Liver (tissue), 8 donors: ENCODE measurements at regions not wholly inside any gene's neighbourhood (a gene's known extent, or its start where the extent isn't known, plus 50 kb on each side); places are given as distances from the start of the nearest gene placed in this dataset.

ENCODE experiments used
- DNase-seq: peaks from one replicate; pipeline ENCODE4 v3.0.0-alpha.2; 2017; ENCODE audit warnings: low spot score
- H3K27ac ChIP-seq, 2 donors: one replicate each; pipeline ENCODE4 v1.7.0; 2013; ENCODE audit warnings: inconsistent platforms in 2 of 2, low read length in 2 of 2, control low read depth in 1 of 2, low read depth in 1 of 2, mild to moderate bottlenecking in 1 of 2
- H3K27me3 ChIP-seq, 4 donors: one replicate each; pipeline versions ENCODE4 v1.6.1 to v1.7.0; 2013; ENCODE audit warnings: low read length in 3 of 4, inconsistent platforms in 1 of 4, mild to moderate bottlenecking in 1 of 4, moderate library complexity in 1 of 4; ENCODE audit not compliant: control insufficient read depth in 4 of 4, insufficient read depth in 4 of 4
- H3K36me3 ChIP-seq, 4 donors: one replicate each; pipeline versions ENCODE4 v1.6.1 to v1.7.0; 2013; ENCODE audit warnings: low read length in 3 of 4, mild to moderate bottlenecking in 3 of 4, low read depth in 1 of 4, moderate library complexity in 1 of 4; ENCODE audit not compliant: control insufficient read depth in 4 of 4, insufficient read depth in 3 of 4
- H3K4me1 ChIP-seq, 4 donors: one replicate each; pipeline versions ENCODE4 v1.6.1 to v1.7.0; 2013; ENCODE audit warnings: low read length in 3 of 4, mild to moderate bottlenecking in 3 of 4, moderate library complexity in 1 of 4; ENCODE audit not compliant: control insufficient read depth in 4 of 4, insufficient read depth in 4 of 4
- H3K4me3 ChIP-seq, 3 donors: one replicate each; pipeline versions ENCODE4 v1.6.1 to v1.7.0; 2013; ENCODE audit warnings: low read length in 3 of 3, control low read depth in 1 of 3, low read depth in 1 of 3, mild to moderate bottlenecking in 1 of 3
- H3K9ac ChIP-seq, 2 donors: one replicate each; pipeline ENCODE4 v1.7.0; 2013; ENCODE audit warnings: low read length in 2 of 2, mild to moderate bottlenecking in 2 of 2, moderate library complexity in 2 of 2, control low read depth in 1 of 2, low read depth in 1 of 2
- H3K9me3 ChIP-seq, 4 donors: one replicate each; pipeline versions ENCODE4 v1.6.1 to v1.7.0; 2013; ENCODE audit warnings: low read length in 3 of 4; ENCODE audit not compliant: control insufficient read depth in 4 of 4
- EGR1 ChIP-seq, 2 donors: IDR thresholded peaks; 2 replicates each; pipeline ENCODE4 v1.6.1; 2016 to 2018; ENCODE audit warnings: antibody characterized with exemption in 2 of 2, low read depth in 2 of 2
- FOXA1 ChIP-seq: IDR thresholded peaks from 2 replicates; pipeline ENCODE4 v1.6.1; 2016; ENCODE audit warnings: antibody characterized with exemption
- FOXA2 ChIP-seq: IDR thresholded peaks from 2 replicates; pipeline ENCODE4 v1.6.1; 2016; ENCODE audit warnings: antibody characterized with exemption
- GABPA ChIP-seq, 2 donors: IDR thresholded peaks in 1 of 2; conservative IDR thresholded peaks in 1 of 2; 2 replicates each; pipeline ENCODE4 v1.6.1; 2016; ENCODE audit warnings: antibody characterized with exemption in 2 of 2, mild to moderate bottlenecking in 1 of 2, moderate library complexity in 1 of 2
- HNF4A ChIP-seq, 2 donors: conservative IDR thresholded peaks; 2 replicates each; pipeline ENCODE4 v1.6.1; 2016; ENCODE audit warnings: antibody characterized with exemption in 2 of 2, mild to moderate bottlenecking in 2 of 2
- HNF4G ChIP-seq: IDR thresholded peaks from 2 replicates; pipeline ENCODE4 v1.6.1; 2016; ENCODE audit warnings: antibody characterized with exemption
- JUND ChIP-seq, 2 donors: IDR thresholded peaks; 2 replicates each; pipeline ENCODE4 v1.6.1; 2016; ENCODE audit warnings: antibody characterized with exemption in 2 of 2
- MAX ChIP-seq: IDR thresholded peaks from 2 replicates; pipeline ENCODE4 v1.6.1; 2016; ENCODE audit warnings: antibody characterized with exemption
- NR2F2 ChIP-seq: IDR thresholded peaks from 2 replicates; pipeline ENCODE4 v1.6.1; 2016; ENCODE audit warnings: antibody characterized with exemption
- RAD21 ChIP-seq, 2 donors: IDR thresholded peaks; 2 replicates each; pipeline ENCODE4 v1.6.1; 2016; ENCODE audit warnings: antibody characterized with exemption in 2 of 2, mild to moderate bottlenecking in 2 of 2
- REST ChIP-seq: IDR thresholded peaks from 2 replicates; pipeline ENCODE4 v1.6.1; 2016; ENCODE audit warnings: antibody characterized with exemption, mild to moderate bottlenecking
- RXRA ChIP-seq, 2 donors: IDR thresholded peaks; 2 replicates each; pipeline ENCODE4 v1.6.1; 2017 to 2018; ENCODE audit warnings: antibody characterized with exemption in 2 of 2, mild to moderate bottlenecking in 1 of 2
- SP1 ChIP-seq: IDR thresholded peaks from 2 replicates; pipeline ENCODE4 v1.6.1; 2018; ENCODE audit warnings: antibody characterized with exemption, mild to moderate bottlenecking
- TAF1 ChIP-seq: conservative IDR thresholded peaks from 2 replicates; pipeline ENCODE4 v1.6.1; 2016; ENCODE audit warnings: antibody characterized with exemption, mild to moderate bottlenecking
- YY1 ChIP-seq: IDR thresholded peaks from 2 replicates; pipeline ENCODE4 v1.6.1; 2016; ENCODE audit warnings: antibody characterized with exemption, mild to moderate bottlenecking
- WGBS: extraction: QIAGEN DNeasy Blood & Tissue Kit; methylation state at CpG from one replicate; pipeline ENCODE4 v1.1.7; 2013; 5-methylcytosine and 5-hydroxymethylcytosine counted together
- TF ChIP-seq, protein P1 (sequence below): IDR thresholded peaks from 2 replicates; pipeline ENCODE4 v1.6.1; 2016; ENCODE audit warnings: antibody characterized with exemption
- TF ChIP-seq, protein P2 (sequence below): IDR thresholded peaks from 2 replicates; pipeline ENCODE4 v1.6.1; 2016; ENCODE audit warnings: antibody characterized with exemption
- TF ChIP-seq, protein P3 (sequence below): fragments of 150-350 bp; IDR thresholded peaks from 2 replicates; pipeline ENCODE4 v1.5.1; 2017; ENCODE audit warnings: improper control_type of control experiment, low read depth, low read length; ENCODE audit not compliant: missing input control
- donor health status: healthy.
- donor health status: healthy.
- donor health status: healthy.
- donor health status: healthy.
- donor health status: healthy.

DNA sequence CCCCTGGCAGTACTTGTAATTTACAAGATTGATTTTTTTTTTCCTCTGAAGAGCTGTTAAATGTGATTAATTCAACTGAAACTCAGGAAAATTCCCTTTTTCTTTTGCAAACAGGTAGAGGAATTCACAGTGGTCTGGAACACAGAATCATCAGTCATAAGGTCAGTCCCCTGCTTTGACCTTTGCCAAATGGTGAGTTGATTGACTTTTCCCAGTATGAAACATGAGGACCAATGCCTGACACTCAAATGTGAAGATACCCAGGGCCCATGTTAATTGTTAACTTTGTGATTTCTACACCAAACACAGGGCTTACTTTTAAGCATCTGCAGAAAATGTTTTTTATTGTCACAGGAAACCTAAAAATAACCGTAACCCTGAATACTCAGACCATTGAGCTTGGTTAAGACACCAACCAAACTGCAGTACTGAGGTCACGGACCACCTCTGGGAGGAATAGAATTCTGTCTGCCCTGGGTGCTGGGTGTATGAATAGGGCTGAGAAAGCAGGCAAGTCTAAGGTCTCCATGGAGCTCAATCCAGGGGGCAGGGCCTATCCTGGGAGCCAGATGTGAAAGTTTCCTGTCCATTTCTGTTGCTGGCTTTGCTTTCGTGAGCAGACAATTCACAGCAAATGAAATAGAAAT is 192.4 kb downstream of the TMX1 start:
- no peak overlapping the region for H3K4me3 ChIP-seq
- no peaks in the 10 kb centered on the region for H3K27me3 ChIP-seq
- H3K9me3 ChIP-seq = no peaks in the 10 kb centered on the region
- TF ChIP-seq HNF4A (conservative IDR thresholded peaks at IDR 0.05) (peak; percentile 45 to 59), NR2F2 (peak; percentile 62), YY1 (peak; percentile 9), FOXA1 (no peak), GABPA (IDR thresholded peaks at IDR 0.05 in 1 of 2, conservative IDR thresholded peaks at IDR 0.05 in 1 of 2) (peak in 1 of 2 donors; percentile 25), REST (no peak), EGR1 (IDR thresholded peaks at IDR 0.05; ENCODE audit: low read depth in 2 of 2) (no peak), SP1 (peak; percentile 53), MAX (peak; percentile 59), TAF1 (no peak), RAD21 (IDR thresholded peaks at IDR 0.05) (peak; percentile 22 to 33), RXRA (IDR thresholded peaks at IDR 0.05) (peak; percentile 82 to 95), FOXA2 (no peak), JUND (IDR thresholded peaks at IDR 0.05) (peak in 1 of 2 donors; percentile 53), HNF4G (no peak)
- TF ChIP-seq, protein P1, sequence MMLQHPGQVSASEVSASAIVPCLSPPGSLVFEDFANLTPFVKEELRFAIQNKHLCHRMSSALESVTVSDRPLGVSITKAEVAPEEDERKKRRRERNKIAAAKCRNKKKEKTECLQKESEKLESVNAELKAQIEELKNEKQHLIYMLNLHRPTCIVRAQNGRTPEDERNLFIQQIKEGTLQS = no peak
- TF ChIP-seq, protein P2, sequence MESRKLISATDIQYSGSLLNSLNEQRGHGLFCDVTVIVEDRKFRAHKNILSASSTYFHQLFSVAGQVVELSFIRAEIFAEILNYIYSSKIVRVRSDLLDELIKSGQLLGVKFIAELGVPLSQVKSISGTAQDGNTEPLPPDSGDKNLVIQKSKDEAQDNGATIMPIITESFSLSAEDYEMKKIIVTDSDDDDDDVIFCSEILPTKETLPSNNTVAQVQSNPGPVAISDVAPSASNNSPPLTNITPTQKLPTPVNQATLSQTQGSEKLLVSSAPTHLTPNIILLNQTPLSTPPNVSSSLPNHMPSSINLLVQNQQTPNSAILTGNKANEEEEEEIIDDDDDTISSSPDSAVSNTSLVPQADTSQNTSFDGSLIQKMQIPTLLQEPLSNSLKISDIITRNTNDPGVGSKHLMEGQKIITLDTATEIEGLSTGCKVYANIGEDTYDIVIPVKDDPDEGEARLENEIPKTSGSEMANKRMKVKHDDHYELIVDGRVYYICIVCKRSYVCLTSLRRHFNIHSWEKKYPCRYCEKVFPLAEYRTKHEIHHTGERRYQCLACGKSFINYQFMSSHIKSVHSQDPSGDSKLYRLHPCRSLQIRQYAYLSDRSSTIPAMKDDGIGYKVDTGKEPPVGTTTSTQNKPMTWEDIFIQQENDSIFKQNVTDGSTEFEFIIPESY = peak; percentile 11
- TF ChIP-seq, protein P3, sequence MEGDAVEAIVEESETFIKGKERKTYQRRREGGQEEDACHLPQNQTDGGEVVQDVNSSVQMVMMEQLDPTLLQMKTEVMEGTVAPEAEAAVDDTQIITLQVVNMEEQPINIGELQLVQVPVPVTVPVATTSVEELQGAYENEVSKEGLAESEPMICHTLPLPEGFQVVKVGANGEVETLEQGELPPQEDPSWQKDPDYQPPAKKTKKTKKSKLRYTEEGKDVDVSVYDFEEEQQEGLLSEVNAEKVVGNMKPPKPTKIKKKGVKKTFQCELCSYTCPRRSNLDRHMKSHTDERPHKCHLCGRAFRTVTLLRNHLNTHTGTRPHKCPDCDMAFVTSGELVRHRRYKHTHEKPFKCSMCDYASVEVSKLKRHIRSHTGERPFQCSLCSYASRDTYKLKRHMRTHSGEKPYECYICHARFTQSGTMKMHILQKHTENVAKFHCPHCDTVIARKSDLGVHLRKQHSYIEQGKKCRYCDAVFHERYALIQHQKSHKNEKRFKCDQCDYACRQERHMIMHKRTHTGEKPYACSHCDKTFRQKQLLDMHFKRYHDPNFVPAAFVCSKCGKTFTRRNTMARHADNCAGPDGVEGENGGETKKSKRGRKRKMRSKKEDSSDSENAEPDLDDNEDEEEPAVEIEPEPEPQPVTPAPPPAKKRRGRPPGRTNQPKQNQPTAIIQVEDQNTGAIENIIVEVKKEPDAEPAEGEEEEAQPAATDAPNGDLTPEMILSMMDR = no peak
- 49% methylated on average over 3 of the region's 3 CpGs for WGBS
- H3K27ac ChIP-seq = peak overlapping the region; percentile 3 to 50
- no peaks in the 10 kb centered on the region for H3K36me3 ChIP-seq
- H3K9ac ChIP-seq = no peak overlapping the region
- H3K4me1 ChIP-seq = peaks cover 6 to 32% (median 23%) of the 10 kb centered on the region in 4 donors
- no peak for DNase-seq
